ENCODE measurements at regions not wholly inside any gene's neighbourhood (a gene's known extent, or its start where the extent isn't known, plus 50 kb on each side); places are given as distances from the start of the nearest gene placed in this dataset.
"Not testable (repeated sequence)": the region's sequence is repeated elsewhere in the genome, so short reads cannot be mapped to it uniquely, and the experiment has no call there.

GRCh38 chr2:129366263-129366662 lies 613.2 kb upstream of the RAB6C start:
- DNase-seq (ENCODE audit: low read depth), result no peak

- no peak for DNase-seq (ENCODE audit: low read depth)
Measured at GRCh38 chr2:129367107-129367506, 612.4 kb upstream of the RAB6C start.

- no peak for DNase-seq (ENCODE audit: low read depth)
Measured at GRCh38 chr2:129369437-129369836, 610.0 kb upstream of the RAB6C start.

GRCh38 chr2:129374452-129374851 lies 605.0 kb upstream of the RAB6C start:
- no peak for DNase-seq (ENCODE audit: low read depth)

GRCh38 chr2:129375632-129376425 lies 603.6 kb upstream of the RAB6C start:
- no peak for DNase-seq (ENCODE audit: low read depth)

GRCh38 chr2:129376426-129377077 lies 602.9 kb upstream of the RAB6C start:
- DNase-seq (ENCODE audit: low read depth), result no peak

GRCh38 chr2:129377078-129377469 lies 602.4 kb upstream of the RAB6C start:
- no peak for DNase-seq (ENCODE audit: low read depth)

GRCh38 chr2:129378186-129378585 lies 601.3 kb upstream of the RAB6C start:
- no peak for DNase-seq (ENCODE audit: low read depth)

- no peak for DNase-seq (ENCODE audit: low read depth)
Measured at GRCh38 chr2:129379411-129379810, 600.1 kb upstream of the RAB6C start.

- no peak for DNase-seq (ENCODE audit: low read depth)
Measured at GRCh38 chr2:129381789-129382188, 597.7 kb upstream of the RAB6C start.

- no peak for DNase-seq (ENCODE audit: low read depth)
Measured at GRCh38 chr2:129388870-129389269, 590.6 kb upstream of the RAB6C start.

GRCh38 chr2:129393816-129394215 lies 585.6 kb upstream of the RAB6C start:
- no peak for DNase-seq (ENCODE audit: low read depth)

- DNase-seq (ENCODE audit: low read depth), result no peak
Measured at GRCh38 chr2:129396980-129397599, 582.4 kb upstream of the RAB6C start.

GRCh38 chr2:129400826-129401225 lies 578.6 kb upstream of the RAB6C start:
- no peak for DNase-seq (ENCODE audit: low read depth)

- no peak for DNase-seq (ENCODE audit: low read depth)
Measured at GRCh38 chr2:129402076-129402475, 577.4 kb upstream of the RAB6C start.

- DNase-seq (ENCODE audit: low read depth), result no peak
Measured at GRCh38 chr2:129404000-129404685, 575.3 kb upstream of the RAB6C start.

GRCh38 chr2:129408570-129408969 lies 570.9 kb upstream of the RAB6C start:
- no peak for DNase-seq (ENCODE audit: low read depth)

GRCh38 chr2:129417041-129417440 lies 562.4 kb upstream of the RAB6C start:
- DNase-seq (ENCODE audit: low read depth), result not testable (repeated sequence)

- DNase-seq (ENCODE audit: low read depth), result no peak
Measured at GRCh38 chr2:129422028-129422427, 557.4 kb upstream of the RAB6C start.

- DNase-seq (ENCODE audit: low read depth), result no peak
Measured at GRCh38 chr2:129428086-129428660, 551.3 kb upstream of the RAB6C start.

GRCh38 chr2:129430911-129431310 lies 548.6 kb upstream of the RAB6C start:
- no peak for DNase-seq (ENCODE audit: low read depth)

GRCh38 chr2:129431881-129432280 lies 547.6 kb upstream of the RAB6C start:
- no peak for DNase-seq (ENCODE audit: low read depth)

Measured in non-pigmented ciliary epithelial cell (primary cell).